PC-9 (cell line): ENCODE measurements at regions not wholly inside any gene's neighbourhood (a gene's known extent, or its start where the extent isn't known, plus 50 kb on each side); places are given as distances from the start of the nearest gene placed in this dataset.
A peak's percentile ranks its signal among the peaks of the same experiment; 100 is the strongest.

Experiments
- BruUV-seq: library from RNA; stranded (reverse); fragments of 400-500 nt; replicated peaks from 2 replicates; lab custom pipeline; 2021; lab: Mats Ljungman, UMichigan
- CTCF ChIA-PET: fragments of 300-600 bp; sonication (Branson Sonifier 250); formaldehyde crosslinking; loops from one replicate; lab custom pipeline; 2022; ENCODE audit warnings: antibody characterized with exemption; lab: Charles Lee
- POLR2A ChIA-PET: fragments of 300-600 bp; sonication (Branson Sonifier 250); formaldehyde crosslinking; loops from one replicate; lab custom pipeline; 2022; ENCODE audit warnings: antibody characterized with exemption; ENCODE audit not compliant: unreplicated experiment; lab: Charles Lee
- DNase-seq, 2 experiments: peaks; one replicate each; pipeline versions ENCODE4 v3.0.0 to v3.0.0-alpha.2; 2015 to 2022; ENCODE audit warnings: mixed read lengths in 1 of 2
- H2AFZ ChIP-seq: fragments of 200-600 bp; sonication (generic); 2 replicates; pipeline ENCODE4 v1.8.1; 2017; ENCODE audit warnings: antibody characterized with exemption
- H3F3A ChIP-seq: fragments of 200-600 bp; sonication (generic); 2 replicates; pipeline ENCODE4 v1.8.1; 2017; ENCODE audit warnings: antibody characterized with exemption, mild to moderate bottlenecking, low read depth; ENCODE audit not compliant: insufficient read depth
- H3K27ac ChIP-seq: fragments of 200-600 bp; sonication (generic); 2 replicates; pipeline ENCODE4 v1.6.1; 2016; ENCODE audit warnings: mixed run types
- H3K27me3 ChIP-seq: fragments of 200-600 bp; sonication (generic); 2 replicates; pipeline ENCODE4 v1.6.1; 2016; ENCODE audit warnings: low read depth, mixed run types; ENCODE audit not compliant: insufficient read depth
- H3K36me3 ChIP-seq: fragments of 200-600 bp; sonication (generic); 2 replicates; pipeline ENCODE4 v1.6.1; 2016; ENCODE audit warnings: low read depth, mixed run types
- H3K4me1 ChIP-seq: fragments of 200-600 bp; sonication (generic); replicated peaks from 2 replicates; pipeline ENCODE4 v1.6.1; 2016; ENCODE audit warnings: mixed run types; ENCODE audit not compliant: insufficient read depth
- H3K4me2 ChIP-seq: fragments of 200-600 bp; sonication (generic); 2 replicates; pipeline ENCODE4 v1.6.1; 2017; ENCODE audit warnings: mixed run types
- H3K4me3 ChIP-seq: fragments of 200-600 bp; sonication (generic); 2 replicates; pipeline ENCODE4 v1.6.1; 2016; ENCODE audit warnings: mixed run types
- H3K79me2 ChIP-seq: fragments of 200-600 bp; sonication (generic); 2 replicates; pipeline ENCODE4 v1.6.1; 2017; ENCODE audit warnings: low read depth, mixed run types
- H3K9me2 ChIP-seq: fragments of 200-600 bp; sonication (generic); 2 replicates; pipeline ENCODE4 v1.8.1; 2017; ENCODE audit warnings: mild to moderate bottlenecking; ENCODE audit not compliant: insufficient read depth
- H3K9me3 ChIP-seq: fragments of 200-600 bp; sonication (generic); 2 replicates; pipeline ENCODE4 v1.8.1; 2016; ENCODE audit warnings: low read depth; ENCODE audit not compliant: insufficient read depth
- H4K20me1 ChIP-seq: fragments of 200-600 bp; sonication (generic); 2 replicates; pipeline ENCODE4 v1.8.1; 2017; ENCODE audit not compliant: insufficient read depth
- EZH2 ChIP-seq: fragments of 200-600 bp; sonication (generic); IDR thresholded peaks from 2 replicates; pipeline ENCODE4 v1.8.0; 2017; ENCODE audit warnings: antibody characterized with exemption, low read depth
- intact Hi-C: fragments of 100-400 bp; cut with micrococcal nuclease; formaldehyde crosslinking; loops from one replicate; pipeline ENCODE4 v1.10.0; 2022; ENCODE audit not compliant: unreplicated experiment
- TF ChIP-seq, protein P1 (sequence below): fragments of 200-600 bp; sonication (generic); conservative IDR thresholded peaks from 2 replicates; pipeline ENCODE4 v1.6.1; 2017; ENCODE audit warnings: mixed run types, antibody characterized with exemption, mild to moderate bottlenecking, moderate library complexity

DNA sequence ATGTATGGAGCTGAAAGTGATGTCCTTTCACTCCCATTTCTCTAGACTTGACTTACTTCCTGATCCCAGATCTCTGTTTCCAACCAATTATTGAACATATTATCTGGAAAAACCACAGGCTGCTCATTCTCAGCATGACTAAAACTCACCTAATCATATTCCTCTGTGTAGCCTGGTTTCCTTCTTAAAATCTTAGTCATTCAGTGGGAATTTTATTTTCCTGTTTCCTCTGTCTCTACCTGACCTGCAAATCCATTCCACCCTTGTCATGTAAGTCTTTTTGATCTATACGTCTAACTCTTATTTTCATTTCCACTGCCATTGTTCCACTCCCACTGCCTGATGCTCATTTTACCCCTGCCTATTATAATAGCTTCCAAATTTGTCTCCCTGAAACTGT is 67.9 kb upstream of the APOBEC4 start:
- ChIA-PET CTCF (no interaction called here), POLR2A (interaction anchor here (0.7 kb wide), 1 partner anchor 746 kb away, joined by 4 read pairs; no protein-coding TSS in a partner anchor)
- intact Hi-C loops: no loop called here
- H3F3A ChIP-seq: no peaks in the 10 kb centered on the region
- peaks cover 19% of the 10 kb centered on the region for H3K4me1 ChIP-seq
- no peaks in the 10 kb centered on the region for H4K20me1 ChIP-seq
- no peaks in the 10 kb centered on the region for H3K9me3 ChIP-seq
- TF ChIP-seq, protein P1, sequence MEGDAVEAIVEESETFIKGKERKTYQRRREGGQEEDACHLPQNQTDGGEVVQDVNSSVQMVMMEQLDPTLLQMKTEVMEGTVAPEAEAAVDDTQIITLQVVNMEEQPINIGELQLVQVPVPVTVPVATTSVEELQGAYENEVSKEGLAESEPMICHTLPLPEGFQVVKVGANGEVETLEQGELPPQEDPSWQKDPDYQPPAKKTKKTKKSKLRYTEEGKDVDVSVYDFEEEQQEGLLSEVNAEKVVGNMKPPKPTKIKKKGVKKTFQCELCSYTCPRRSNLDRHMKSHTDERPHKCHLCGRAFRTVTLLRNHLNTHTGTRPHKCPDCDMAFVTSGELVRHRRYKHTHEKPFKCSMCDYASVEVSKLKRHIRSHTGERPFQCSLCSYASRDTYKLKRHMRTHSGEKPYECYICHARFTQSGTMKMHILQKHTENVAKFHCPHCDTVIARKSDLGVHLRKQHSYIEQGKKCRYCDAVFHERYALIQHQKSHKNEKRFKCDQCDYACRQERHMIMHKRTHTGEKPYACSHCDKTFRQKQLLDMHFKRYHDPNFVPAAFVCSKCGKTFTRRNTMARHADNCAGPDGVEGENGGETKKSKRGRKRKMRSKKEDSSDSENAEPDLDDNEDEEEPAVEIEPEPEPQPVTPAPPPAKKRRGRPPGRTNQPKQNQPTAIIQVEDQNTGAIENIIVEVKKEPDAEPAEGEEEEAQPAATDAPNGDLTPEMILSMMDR: no peak
- TF ChIP-seq EZH2: no peak
- no peak overlapping the region for H3K27ac ChIP-seq
- no TSS peak for BruUV-seq
- no peaks in the 10 kb centered on the region for H3K79me2 ChIP-seq
- H3K27me3 ChIP-seq: no peaks in the 10 kb centered on the region
- H2AFZ ChIP-seq: no peak overlapping the region
- H3K4me3 ChIP-seq: no peak overlapping the region
- no peak overlapping the region for H3K4me2 ChIP-seq
- DNase-seq: no peak
- no peaks in the 10 kb centered on the region for H3K36me3 ChIP-seq
- H3K9me2 ChIP-seq: no peaks in the 10 kb centered on the region

DNA sequence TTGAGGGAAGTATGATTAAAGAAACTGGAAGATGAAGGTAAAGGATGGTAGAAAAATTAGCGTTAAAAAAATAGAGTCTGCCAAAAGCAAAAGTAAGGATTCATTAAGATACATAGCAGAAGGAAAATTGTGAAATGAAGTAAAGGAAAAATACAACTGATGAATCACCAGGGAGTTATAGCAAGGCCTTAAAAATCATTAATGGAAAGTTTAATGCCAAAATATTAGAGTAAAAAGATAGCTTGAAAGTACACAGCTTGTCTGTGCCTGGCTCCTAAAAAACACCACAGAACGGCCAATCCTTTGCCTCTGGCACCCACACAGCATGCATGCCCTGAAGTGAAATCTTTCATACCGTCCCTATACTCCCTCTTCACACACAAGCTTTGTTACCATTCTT is 66.9 kb upstream of the APOBEC4 start:
- DNase-seq: peak in 1 of 2 experiments; percentile 42
- TF ChIP-seq, protein P1: no peak
- TF ChIP-seq EZH2: no peak
- no peaks in the 10 kb centered on the region for H3K79me2 ChIP-seq
- no peaks in the 10 kb centered on the region for H3K9me3 ChIP-seq
- POLR2A ChIA-PET: no interaction called here
- H3K9me2 ChIP-seq: no peaks in the 10 kb centered on the region
- no peaks in the 10 kb centered on the region for H3F3A ChIP-seq
- H4K20me1 ChIP-seq: no peaks in the 10 kb centered on the region
- no TSS peak for BruUV-seq
- no peak overlapping the region for H3K4me3 ChIP-seq
- peaks cover 19% of the 10 kb centered on the region for H3K4me1 ChIP-seq
- H3K27ac ChIP-seq: no peak overlapping the region
- H3K4me2 ChIP-seq: peak overlapping the region; percentile 14
- H3K27me3 ChIP-seq: no peaks in the 10 kb centered on the region
- CTCF ChIA-PET: no interaction called here
- no peaks in the 10 kb centered on the region for H3K36me3 ChIP-seq
- H2AFZ ChIP-seq: no peak overlapping the region
- intact Hi-C loops: no loop called here

DNA sequence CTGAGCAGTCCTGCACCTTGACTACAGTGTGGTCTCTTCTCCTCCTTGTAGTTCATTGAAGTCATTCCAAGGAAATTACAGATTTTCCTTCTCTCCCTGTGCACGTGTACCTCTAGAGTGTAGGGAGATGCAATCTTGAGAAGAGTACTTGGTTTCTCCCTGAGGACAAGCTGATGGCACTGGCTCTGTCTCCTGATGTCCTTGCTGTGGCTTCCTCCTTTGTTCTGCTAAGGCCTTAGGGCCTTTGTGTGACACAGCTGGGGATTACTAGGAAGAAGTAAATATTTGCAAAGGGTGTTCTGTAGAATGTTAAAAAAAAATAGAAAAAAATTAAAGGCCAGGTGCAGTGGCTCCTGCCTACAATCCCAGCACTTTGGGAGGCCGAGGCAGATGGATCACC is 66.2 kb upstream of the APOBEC4 start:
- H3K79me2 ChIP-seq: no peaks in the 10 kb centered on the region
- DNase-seq: peak in 1 of 2 experiments; percentile 75
- BruUV-seq: no TSS peak
- H3F3A ChIP-seq: no peaks in the 10 kb centered on the region
- intact Hi-C loops: no loop called here
- ChIA-PET CTCF (no interaction called here), POLR2A (no interaction called here)
- peaks cover 19% of the 10 kb centered on the region for H3K4me1 ChIP-seq
- H3K9me2 ChIP-seq: no peaks in the 10 kb centered on the region
- H4K20me1 ChIP-seq: no peaks in the 10 kb centered on the region
- H3K4me2 ChIP-seq: peak overlapping the region; percentile 14; the same call in 1 of the 2 replicates
- no peak overlapping the region for H3K27ac ChIP-seq
- TF ChIP-seq EZH2: no peak
- TF ChIP-seq, protein P1: no peak
- no peaks in the 10 kb centered on the region for H3K36me3 ChIP-seq
- no peak overlapping the region for H3K4me3 ChIP-seq
- no peaks in the 10 kb centered on the region for H3K9me3 ChIP-seq
- H3K27me3 ChIP-seq: no peaks in the 10 kb centered on the region
- no peak overlapping the region for H2AFZ ChIP-seq
